ENCODE measurements at regions not wholly inside any gene's neighbourhood (a gene's known extent, or its start where the extent isn't known, plus 50 kb on each side); places are given as distances from the start of the nearest gene placed in this dataset.

GRCh38 chr7:121623130-121623872 is 227.2 kb upstream of the FAM3C start:
- TF ChIP-seq, protein P1, sequence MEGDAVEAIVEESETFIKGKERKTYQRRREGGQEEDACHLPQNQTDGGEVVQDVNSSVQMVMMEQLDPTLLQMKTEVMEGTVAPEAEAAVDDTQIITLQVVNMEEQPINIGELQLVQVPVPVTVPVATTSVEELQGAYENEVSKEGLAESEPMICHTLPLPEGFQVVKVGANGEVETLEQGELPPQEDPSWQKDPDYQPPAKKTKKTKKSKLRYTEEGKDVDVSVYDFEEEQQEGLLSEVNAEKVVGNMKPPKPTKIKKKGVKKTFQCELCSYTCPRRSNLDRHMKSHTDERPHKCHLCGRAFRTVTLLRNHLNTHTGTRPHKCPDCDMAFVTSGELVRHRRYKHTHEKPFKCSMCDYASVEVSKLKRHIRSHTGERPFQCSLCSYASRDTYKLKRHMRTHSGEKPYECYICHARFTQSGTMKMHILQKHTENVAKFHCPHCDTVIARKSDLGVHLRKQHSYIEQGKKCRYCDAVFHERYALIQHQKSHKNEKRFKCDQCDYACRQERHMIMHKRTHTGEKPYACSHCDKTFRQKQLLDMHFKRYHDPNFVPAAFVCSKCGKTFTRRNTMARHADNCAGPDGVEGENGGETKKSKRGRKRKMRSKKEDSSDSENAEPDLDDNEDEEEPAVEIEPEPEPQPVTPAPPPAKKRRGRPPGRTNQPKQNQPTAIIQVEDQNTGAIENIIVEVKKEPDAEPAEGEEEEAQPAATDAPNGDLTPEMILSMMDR (conservative IDR thresholded peaks at IDR 0.05; ENCODE audit: low read depth, low read length): no peak
- no peak for TF ChIP-seq EZH2 (IDR thresholded peaks at IDR 0.05; ENCODE audit: borderline replicate concordance, low read depth, low read length, poor library complexity, severe bottlenecking)

All from A673 (cell line).